K562 (cell line): ENCODE measurements at regions not wholly inside any gene's neighbourhood (a gene's known extent, or its start where the extent isn't known, plus 50 kb on each side); places are given as distances from the start of the nearest gene placed in this dataset.

Source experiments
- CEBPG ChIP-seq, 3 experiments: fragments of 200-800 bp in 1 of 3; sonication (Bioruptor generic) in 1 of 3; sonication (generic) in 1 of 3; formaldehyde crosslinking in 1 of 3; IDR thresholded peaks in 2 of 3; conservative IDR thresholded peaks in 1 of 3; 2 replicates each; pipeline versions ENCODE4 v1.6.1 to v1.8.0; 2016 to 2022; ENCODE audit warnings: missing compliant biosample characterization in 2 of 3, missing genetic modification characterization in 2 of 3, mild to moderate bottlenecking in 1 of 3, missing genetic modification reagents in 1 of 3
- CTCF ChIP-seq, 3 experiments: IDR thresholded peaks in 2 of 3; conservative IDR thresholded peaks in 1 of 3; 2 replicates each; pipeline ENCODE4 v1.5.1; 2011 to 2012; ENCODE audit warnings: low read length in 3 of 3, mild to moderate bottlenecking in 3 of 3, control low read depth in 2 of 3, improper control_type of control experiment in 1 of 3, inconsistent platforms in 1 of 3, low read depth in 1 of 3, mixed read lengths in 1 of 3, moderate library complexity in 1 of 3; ENCODE audit not compliant: insufficient read depth in 2 of 3

DNA sequence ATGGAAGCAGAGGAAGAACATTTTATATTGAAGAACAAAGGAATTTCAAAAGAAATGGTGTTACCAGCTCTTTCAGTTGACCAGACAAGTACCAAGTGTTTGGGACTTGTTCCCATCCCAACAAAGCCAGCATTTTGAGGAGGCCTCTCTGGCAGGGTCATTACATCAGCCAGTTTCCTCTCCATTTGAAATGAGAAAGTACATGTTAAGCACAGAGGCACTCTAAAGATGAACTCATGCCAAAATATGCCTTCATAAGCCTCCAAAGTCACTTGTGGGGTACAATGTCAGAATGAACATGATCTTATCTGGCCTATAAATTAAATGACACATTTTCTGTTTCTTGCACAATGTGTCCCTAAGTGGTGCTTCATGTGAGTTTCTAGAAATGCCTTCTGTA, 223.9 kb downstream of the PRL start:
- TF ChIP-seq CTCF (IDR thresholded peaks at IDR 0.05 in 2 of 3, conservative IDR thresholded peaks at IDR 0.05 in 1 of 3; ENCODE audit: insufficient read depth in 2 of 3, low read depth in 1 of 3, low read length in 3 of 3), result no peak
- no peak for TF ChIP-seq CEBPG (CRISPR knock-in tag; IDR thresholded peaks at IDR 0.05)
- peak; percentile 57 to 73; a peak in 3 of 4 replicates for TF ChIP-seq CEBPG (tag; conservative IDR thresholded peaks at IDR 0.05 in 1 of 2, IDR thresholded peaks at IDR 0.05 in 1 of 2)
